Limb (tissue), 2 donors: ENCODE measurements at regions not wholly inside any gene's neighbourhood (a gene's known extent, or its start where the extent isn't known, plus 50 kb on each side); places are given as distances from the start of the nearest gene placed in this dataset.

ENCODE experiments used
- DNase-seq, 2 donors: peaks; one replicate each; pipeline ENCODE4 v3.0.0-alpha.2; 2016; ENCODE audit errors: extremely low spot score in 2 of 2

DNA sequence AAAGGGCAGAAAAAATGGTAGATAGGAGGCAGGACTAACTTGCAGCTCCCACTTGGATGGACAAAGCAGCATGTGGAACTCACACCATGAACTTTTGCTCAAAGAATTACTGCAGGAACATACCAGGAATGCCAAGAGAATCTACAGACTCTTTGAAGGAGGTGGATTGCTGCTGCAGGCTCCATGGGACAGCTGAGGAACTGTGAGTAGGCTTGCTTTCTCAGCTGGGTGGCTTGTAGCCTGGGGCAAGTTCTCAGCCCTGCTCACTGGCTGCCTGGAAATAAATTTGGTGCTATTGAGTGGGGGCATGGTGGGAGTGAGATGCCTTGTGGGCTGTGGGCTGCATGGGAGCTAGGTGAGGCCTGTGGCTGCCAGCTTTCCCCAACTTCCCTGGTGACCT lies 574.5 kb downstream of the PRELID2 start:
- DNase-seq = no peak

DNA sequence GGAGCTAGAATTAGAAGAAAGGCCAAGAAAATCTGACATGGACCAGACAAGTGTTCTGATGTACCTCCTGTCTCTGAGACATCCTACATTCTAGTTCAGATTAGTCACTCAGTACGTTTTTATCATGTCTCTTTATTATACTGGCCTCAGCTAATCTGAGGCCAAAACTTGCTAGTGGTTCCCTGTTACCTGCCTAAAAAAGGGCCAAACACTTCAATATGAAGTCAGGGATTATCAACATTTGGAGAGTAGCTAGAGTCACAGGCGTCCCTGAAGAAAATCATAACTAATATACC lies 587.4 kb downstream of the PRELID2 start:
- no peak for DNase-seq

DNA sequence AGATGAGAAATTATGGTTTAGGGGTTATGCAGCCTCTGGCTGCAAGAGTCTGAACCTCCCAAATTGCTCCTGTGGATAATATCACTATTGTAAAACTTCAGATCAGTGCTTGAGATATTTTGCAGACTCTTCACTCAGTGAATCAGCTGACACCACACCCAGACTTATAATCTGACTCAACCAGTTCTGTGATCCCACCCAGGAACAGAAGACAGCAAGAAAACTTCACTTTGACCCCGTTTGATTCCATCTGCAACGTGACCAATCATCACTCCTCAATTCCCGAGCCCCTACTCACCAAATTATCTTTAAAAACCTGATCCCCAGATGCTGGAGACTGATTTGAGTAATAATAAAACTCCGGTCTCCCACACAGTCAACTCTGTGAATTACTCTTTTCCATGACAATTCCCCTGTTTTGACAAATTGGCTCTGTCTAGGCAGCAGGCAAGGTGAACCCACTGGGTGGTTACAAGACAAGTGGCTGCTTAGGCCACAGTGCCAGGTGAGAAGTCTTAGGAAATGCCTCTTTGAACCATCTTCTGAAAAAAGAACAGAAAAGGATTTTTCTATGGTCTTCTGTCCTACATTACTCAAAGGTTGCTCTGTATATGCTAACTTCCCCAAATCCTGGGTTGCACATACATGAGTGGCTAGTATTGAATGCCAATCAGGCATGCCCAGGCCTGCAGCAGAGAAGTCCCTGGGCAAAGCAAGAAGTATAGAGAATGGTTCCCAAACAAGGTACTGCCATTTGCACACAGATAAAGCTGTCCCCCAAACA lies 588.0 kb downstream of the PRELID2 start:
- no peak for DNase-seq

DNA sequence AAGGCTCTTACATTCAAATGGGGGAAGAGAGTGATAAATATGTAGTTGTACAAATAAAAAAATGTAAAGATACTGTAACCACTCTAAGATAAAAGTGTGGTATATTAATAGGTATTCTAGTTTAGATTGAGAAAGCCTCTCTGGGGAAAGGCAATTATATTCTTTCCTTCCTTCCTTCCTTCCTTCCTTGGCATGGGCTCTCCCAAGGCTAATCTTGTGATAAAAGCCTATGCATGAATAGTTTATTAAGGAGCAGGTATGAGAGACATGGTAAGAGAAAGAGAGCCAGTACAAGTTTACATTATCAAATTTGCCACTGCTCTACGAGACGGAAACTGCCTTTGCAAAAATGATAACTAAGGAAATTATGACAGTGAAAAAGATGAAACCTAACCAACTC lies 588.8 kb downstream of the PRELID2 start:
- no peak for DNase-seq

DNA sequence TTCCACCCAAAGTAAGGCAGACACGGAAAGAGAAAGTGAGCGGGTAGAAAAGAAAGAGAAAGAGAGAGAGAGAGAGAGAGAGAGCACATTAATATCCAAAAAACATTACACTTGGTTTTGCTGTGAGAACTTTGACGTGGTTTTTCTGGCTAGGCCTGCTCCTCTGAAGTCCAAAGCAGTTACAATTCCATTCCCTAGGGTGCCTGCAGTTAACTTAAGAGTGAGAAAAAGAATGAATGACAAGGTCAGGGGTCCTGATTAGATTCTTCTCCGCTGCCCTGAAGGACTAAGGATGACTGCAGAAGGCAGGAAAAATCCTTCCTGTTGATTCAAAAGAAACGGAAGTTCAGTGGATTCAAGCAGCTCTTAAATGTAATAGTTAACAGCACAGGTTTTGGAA lies 589.8 kb downstream of the PRELID2 start:
- DNase-seq = peak in 1 of 2 donors; percentile 19

DNA sequence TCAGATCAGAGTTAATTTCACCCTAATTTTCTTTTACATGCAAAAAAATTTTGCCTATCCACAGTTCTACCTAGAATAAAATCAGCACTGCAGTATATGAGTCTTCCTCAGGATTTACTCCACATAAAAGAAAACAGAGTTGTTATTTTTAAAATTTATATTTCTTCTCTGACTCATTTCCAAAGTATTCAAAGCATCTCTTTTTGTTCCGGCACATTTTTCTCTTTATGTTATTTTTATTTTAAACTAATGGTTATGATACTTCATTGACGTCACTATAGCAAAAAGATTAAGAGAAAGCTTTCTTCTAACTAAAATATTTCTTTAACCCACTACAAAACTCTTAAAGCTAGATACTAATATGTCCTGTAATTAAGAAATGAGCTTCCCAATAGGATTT lies 590.4 kb downstream of the PRELID2 start:
- peak in 1 of 2 donors; percentile 13 for DNase-seq

DNA sequence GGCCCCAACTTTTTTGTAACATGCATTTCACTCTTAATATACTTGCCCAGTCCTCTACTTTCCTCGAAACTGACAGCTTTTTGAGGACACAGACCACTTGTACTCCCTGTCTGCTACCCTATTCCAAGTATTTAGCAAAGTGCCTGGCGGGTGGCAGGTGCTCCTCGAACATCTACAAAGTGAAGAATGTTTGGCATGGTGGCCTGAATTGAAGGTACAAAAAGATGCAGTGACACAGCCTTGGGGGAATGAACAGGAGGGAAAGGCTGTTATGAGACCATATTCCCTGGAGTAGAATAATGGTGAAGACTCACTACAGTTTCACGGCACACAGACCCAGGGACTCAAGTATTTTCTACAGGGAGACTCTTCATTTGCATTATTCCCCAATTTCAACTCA lies 590.9 kb downstream of the PRELID2 start:
- DNase-seq = no peak

DNA sequence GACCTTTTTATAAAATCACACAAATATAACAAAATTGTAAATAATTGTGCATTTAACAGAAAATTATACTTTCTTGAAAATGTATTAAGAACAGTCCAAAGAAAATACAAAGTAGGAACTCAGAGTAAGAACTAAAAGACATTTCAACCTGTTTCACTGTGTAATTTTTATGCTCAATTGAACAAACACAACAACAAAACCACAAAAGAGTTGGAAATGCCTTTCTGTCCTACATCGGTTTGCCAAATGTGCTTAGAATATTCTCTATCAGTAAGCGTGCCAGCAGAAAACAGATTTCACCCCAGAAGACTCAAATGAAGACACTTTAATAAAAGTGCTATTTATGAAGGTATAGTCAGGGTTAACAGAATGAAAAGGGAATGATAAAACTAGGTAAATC lies 592.1 kb downstream of the PRELID2 start:
- no peak for DNase-seq

DNA sequence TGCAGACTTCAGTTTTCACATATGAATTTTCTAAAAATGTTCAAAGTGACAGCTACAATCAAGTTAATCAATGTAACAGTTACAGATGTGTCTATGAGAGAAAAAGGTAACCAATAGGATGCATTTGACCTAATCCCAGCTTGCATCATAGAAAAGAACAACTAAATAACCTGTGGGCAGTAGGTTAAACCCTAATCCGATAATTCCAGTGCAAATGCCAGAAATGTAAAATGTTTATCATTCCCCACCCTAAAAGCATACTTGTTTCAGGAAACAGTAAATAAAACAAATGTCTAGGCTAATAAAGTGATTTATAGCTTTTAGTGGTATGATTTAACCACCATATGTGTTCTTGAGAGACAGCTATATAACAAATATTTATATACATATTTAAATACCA lies 592.6 kb downstream of the PRELID2 start:
- no peak for DNase-seq

DNA sequence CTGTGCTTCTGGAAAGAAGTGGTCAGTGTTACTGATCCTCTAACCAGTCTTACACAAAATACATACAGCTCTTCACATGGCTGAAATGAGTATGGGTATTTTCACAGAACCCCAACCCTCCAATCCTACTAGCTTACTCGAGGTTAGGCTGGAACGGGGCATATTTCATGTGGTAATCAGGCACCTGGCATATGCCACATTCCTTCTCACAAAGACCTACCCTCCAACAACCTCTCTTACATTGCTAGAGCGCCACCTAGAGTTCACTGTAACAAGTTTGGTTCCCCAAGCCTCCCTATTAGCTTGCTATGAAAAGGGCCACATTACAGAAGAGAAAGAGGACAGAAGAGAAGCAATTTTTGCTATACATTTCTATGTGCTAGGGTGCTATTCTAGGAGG lies 597.3 kb downstream of the PRELID2 start:
- DNase-seq = no peak

DNA sequence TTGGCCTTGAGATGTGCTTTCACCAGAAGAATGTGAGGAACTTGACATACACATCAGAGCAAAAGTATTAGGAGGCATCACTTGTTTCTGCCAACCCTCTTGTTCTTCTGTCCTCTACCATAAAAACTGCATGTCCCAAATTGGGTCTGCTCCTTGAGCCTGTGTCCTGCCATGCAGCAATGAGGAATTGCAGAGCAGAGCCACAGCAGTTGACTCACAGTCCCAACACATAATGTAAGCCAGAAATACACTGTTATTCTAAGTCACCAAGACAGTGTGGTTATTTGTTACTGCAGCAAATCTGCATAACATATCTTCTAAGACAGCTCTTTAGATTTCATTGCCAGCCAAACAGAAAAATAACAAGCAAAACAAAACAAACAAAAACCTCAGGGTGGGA lies 598.2 kb downstream of the PRELID2 start:
- no peak for DNase-seq

DNA sequence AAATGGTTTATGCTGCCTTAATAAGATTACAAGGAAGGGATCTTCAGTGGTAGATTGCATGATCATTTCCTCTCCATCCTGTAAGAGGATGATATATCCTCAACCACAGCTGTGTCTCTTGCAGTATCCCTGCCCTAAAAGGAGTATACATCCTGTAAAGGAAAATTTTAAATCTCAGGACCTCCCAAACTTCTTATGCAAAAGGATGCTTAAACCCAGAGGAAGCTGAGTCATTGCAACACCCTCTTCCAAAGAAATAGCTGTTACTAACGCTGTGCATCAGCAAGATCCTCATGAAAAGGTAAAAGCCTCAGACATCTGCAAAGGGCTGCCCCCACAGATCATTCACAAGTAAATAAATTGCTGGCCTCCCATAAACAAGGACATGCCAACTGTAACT lies 599.0 kb downstream of the PRELID2 start:
- DNase-seq = no peak

DNA sequence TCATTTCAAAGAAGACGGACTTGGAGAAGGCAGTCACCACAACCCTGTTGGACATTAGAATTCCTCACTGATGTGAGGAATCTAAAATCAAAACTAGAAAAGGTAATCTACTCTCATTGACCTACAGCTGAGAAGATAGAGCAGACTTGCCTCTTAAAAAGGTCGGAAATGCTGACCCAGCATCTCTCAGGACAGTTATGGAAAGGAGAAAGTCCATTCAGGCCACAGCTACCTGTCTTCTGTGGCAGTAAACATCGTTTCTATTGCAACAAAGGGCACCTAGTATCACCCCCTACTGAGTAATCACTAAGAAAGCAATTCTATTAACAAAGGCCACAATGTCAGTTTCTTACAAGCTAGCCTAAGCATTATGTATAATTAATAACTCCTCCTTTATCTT lies 601.7 kb downstream of the PRELID2 start:
- no peak for DNase-seq

DNA sequence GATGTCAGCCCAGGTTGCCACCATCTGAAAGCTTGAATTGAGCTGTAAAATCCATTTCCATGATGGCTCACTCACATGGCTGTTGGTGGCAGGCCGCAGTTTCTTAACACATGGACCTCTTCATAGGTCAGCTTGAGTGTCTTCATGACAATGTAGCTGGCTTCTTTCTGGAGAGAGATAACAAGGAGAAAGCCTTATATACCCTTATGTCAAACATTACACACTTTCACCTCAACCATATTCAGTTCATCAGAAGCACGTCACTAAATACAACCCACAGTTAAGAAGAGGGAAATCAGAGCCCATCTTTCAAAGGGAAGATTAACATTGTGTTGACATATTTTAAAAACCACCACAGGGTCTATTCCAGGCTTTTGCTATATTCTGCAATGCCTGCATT lies 604.4 kb downstream of the PRELID2 start:
- DNase-seq = no peak

DNA sequence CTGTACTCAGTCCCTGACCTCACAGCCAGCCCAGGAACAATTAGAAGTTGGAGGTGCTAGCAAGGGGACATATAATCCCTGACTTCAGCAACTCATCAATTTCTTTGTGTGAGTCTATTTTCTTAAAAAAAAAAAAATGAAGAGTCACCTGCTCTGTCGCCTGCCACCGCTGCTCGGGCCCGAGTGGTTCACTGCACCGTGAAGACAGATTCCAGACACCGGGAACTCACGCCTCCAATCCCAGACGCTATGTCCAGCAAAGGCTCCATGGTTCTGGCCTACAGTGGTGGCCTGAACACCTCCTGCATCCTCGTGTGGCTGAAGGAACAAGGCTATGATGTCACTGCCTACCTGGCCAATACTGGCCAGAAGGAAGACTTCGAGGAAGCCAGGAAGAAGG lies 606.6 kb downstream of the PRELID2 start:
- no peak for DNase-seq

DNA sequence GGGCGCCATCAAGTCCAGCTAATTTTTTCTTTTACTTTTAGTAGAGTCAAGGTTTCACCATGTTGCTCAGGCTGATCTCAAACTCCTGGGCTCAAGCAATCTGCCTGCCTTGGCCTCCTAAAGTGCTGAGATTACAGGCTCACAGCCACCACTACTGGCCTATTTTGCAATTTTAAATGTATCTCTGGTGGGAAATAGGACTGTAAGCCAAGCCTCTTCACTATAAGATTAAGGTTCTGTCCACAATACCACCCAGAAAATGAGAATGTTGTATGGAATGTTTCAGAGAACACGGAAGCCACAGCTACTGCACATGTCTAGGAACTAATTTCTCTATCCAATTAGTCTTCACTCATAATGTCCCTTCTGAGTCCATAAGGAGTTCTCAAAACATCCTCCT lies 607.3 kb downstream of the PRELID2 start:
- DNase-seq = no peak

DNA sequence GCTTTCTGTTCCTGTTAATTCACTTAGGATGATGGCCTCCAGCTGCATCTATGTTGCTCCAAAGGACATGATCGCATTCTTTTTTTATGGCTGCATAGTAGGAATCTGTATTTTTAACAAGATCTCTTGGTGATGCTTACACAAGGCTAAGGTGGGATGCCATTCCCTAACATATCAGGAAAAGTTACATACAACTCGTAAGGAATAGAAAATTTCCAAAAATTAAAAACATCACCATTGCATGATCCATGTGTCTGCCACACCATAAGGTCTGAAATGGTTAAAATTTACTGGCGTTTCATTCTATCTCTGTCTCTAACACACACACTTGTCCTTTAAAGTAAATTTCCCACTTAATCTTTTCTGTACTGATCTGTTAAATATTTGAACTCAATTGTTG lies 608.4 kb downstream of the PRELID2 start:
- DNase-seq = no peak

DNA sequence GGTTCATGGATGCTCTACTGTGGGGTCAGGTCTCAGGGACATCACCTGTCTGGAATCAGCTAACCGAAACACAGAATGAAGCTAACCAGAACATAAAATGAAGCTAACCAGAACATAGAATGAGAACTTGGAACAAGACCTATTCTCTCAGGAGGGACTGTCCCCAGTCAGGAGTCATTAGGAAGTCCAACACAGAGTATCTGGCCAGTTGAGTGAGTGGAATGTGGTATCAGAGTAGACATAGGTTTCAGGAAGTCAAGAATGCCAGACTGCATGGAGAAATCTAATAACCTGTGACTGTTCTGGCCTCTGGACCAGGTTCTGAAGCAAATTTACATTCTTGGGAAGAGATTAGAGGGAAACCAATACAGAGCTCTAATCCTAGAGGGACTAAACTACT lies 609.6 kb downstream of the PRELID2 start:
- no peak for DNase-seq

DNA sequence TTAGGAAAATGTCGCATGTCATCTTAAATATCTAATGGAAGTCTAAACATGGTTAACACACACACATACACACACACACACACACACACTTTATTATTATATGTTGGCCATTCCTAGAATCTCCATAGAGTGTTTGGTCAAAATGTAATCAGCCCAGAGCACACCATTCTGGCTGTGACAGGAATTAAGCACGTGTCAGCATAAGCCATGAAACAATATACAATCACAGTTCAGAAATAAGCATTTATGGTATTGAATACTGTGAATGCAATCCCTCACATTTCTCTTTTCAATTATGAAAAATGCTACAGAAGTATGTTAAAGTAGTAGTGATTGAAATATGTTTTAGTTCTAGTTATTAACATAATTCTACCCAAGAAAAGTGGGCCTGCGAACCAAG lies 611.6 kb downstream of the PRELID2 start:
- no peak for DNase-seq

DNA sequence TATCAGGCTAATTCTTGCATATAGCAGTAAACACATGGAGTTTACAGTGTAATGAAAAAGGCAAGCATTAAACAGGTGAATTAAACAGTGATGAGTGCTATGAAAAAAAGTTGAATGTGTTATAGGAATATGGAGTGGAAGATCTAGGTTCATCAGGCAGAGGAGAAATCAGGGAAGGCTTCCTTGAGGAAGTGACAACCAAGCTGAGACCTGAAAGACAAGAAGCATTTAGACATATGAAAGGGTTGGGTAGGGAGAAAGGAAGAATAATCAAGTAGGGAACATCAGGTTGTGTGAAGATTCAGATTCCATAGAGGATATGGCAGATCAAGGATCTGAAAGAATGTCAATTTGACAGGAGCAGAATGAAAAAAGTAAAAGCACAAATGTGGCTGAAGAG lies 612.5 kb downstream of the PRELID2 start:
- DNase-seq = no peak

DNA sequence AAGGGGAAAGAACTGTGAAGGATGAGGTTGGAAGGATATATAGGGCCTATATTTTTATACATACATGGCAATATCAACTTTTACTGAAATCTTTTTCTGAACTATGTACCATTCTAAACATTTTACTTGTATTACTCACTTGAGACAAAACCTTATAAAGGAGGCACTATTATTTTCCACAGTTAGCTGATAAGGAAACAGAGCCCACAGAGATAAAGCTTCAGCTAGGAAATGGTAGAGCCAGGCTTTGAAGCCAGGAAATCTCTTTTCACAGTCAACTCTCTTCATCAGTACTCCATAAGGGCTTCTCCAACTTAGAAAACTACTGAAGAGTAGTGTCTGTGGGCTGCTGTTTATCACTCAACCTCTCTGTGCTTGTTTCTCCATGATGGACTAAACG lies 613.7 kb downstream of the PRELID2 start:
- DNase-seq = no peak

DNA sequence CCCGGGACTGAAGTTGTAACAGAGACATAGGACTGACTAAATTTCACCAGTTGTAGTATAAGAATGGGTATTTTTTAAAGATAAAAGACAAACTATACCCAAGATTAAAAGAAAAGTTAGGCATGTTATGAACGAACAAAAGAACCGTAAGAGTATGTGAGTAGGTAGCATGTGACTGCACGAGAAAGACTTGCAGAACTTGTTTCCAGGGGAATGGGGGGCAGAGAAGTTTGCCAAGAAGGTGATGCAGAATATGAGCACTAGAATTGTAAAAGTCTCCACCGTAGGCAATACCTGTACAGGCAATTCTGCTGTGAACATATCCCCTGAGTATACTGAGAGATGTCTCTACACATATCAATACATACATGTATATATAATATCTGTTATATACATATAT lies 614.7 kb downstream of the PRELID2 start:
- no peak for DNase-seq

DNA sequence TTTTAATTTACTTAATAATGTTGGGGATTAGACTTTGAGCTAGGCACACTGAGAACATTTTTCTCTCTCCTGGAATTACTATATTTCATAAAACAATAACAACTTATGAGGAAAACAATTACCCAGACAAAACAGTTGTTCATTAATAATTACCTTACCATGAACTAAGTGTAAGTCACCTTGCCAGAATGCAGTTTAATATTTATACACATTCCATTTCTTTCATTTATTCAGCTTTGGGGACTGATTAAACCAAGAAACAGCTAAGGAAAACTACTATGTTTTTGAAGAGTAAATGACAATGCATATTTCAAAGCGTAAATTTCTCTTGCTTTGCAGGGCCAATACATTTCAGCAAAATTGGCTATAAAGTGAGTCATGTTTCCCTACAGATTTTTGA lies 616.2 kb downstream of the PRELID2 start:
- no peak for DNase-seq

DNA sequence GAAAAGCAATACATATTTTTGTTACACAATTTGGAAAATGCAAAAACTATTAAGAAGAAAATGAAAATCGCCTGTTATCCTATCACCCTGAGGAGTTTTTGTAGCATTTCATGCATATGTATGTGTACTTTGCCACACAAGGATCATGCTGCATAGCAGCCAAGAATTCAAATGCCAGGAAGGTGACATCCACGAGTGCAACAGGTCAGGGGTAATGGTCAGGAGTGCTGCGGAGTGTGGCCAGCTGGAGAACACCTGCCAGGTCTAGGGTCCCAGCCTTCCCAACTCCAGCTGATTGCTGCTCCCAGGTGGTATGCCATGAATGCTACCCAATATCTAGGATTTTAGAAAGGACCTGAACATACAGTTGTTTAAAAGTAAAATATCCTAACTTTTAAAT lies 617.1 kb downstream of the PRELID2 start:
- DNase-seq = no peak
